Lower leg skin (tissue), 4 donors: ENCODE measurements at regions not wholly inside any gene's neighbourhood (a gene's known extent, or its start where the extent isn't known, plus 50 kb on each side); places are given as distances from the start of the nearest gene placed in this dataset.

ENCODE experiments used
- DNase-seq, 2 donors: peaks; one replicate each; pipeline ENCODE4 v3.0.0-alpha.2; 2019; ENCODE audit warnings: low spot score in 2 of 2
- H3K4me3 ChIP-seq: fragments of 200-600 bp; sonication (generic); 2 replicates; pipeline ENCODE4 v1.5.1; 2017; ENCODE audit warnings: mild to moderate bottlenecking, low read depth; ENCODE audit not compliant: poor library complexity, severe bottlenecking
- CTCF ChIP-seq, 3 donors: fragments of 450-650 bp; IDR thresholded peaks; one replicate each; pipeline ENCODE4 v1.5.1; 2016; ENCODE audit warnings: antibody characterized with exemption in 3 of 3, mild to moderate bottlenecking in 3 of 3, moderate library complexity in 2 of 3
- POLR2A ChIP-seq, 2 donors: fragments of 450-650 bp; IDR thresholded peaks; one replicate each; pipeline ENCODE4 v1.6.1; 2016 to 2017; ENCODE audit warnings: antibody characterized with exemption in 2 of 2, mild to moderate bottlenecking in 1 of 2, moderate library complexity in 1 of 2
- WGBS, 2 donors: methylation state at CpG; one replicate each; pipeline ENCODE4 v1.1.5; 2018; 5-methylcytosine and 5-hydroxymethylcytosine counted together
- intact Hi-C: fragments of 100-400 bp; cut with DNase I; formaldehyde crosslinking; loops from one replicate; pipeline ENCODE4 v1.15.0; 2023; ENCODE audit warnings: low total_unique reads

DNA sequence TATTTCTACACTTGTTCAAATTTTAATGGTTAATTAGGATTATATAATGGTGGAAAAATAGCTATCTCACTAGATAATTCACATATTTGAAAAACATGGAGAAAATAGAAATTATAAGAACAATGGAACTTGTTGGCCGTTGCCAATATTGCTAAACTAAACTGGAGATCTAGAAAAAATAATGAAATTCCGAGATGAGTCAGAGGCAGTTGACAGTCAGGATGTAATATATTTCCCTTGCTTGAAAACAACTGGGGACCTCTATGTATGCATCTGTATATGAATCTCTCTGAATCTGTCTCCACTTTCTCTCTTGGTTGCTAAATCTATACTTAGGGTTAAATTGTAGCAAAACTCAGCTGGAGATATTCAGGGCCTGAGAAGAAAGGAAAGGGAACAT, 1108.2 kb upstream of the GJE1 start:
- TF ChIP-seq POLR2A (IDR thresholded peaks at IDR 0.05) (no peak), CTCF (IDR thresholded peaks at IDR 0.05) (no peak)
- no peak overlapping the region for H3K4me3 ChIP-seq
- WGBS, 2 donors: 81 to 88% methylated on average over 2 of the region's 2 CpGs
- DNase-seq: no peak
- intact Hi-C loops: no loop called here

DNA sequence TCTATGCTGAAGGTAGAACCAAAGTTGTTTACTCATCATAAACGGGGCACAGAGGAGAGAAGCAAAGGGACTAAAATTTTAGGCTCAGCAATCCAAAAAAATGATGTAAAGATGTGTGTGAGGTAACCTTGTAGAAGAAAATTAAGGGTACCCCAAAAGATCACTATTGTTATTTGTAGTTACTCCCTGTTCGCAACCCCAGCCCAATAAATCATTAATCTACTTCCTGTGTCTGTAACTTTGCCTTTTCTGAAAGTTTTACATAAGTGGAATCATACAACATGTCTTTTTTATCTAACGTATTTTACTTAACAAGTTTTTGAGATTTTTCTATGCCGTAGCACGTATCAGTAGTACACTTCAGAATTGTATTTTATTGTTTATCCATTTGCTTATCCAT, 1114.8 kb upstream of the GJE1 start:
- no peak overlapping the region for H3K4me3 ChIP-seq
- WGBS, 2 donors: 90 to 91% methylated on average over 5 of the region's 5 CpGs
- intact Hi-C loops: no loop called here
- DNase-seq: no peak
- TF ChIP-seq POLR2A (IDR thresholded peaks at IDR 0.05) (no peak), CTCF (IDR thresholded peaks at IDR 0.05) (no peak)

- no peak overlapping the region for H3K4me3 ChIP-seq
- 66 to 73% methylated on average over 2 of the region's 2 CpGs for WGBS, 2 donors
- no peak for TF ChIP-seq POLR2A (IDR thresholded peaks at IDR 0.05)
- TF ChIP-seq CTCF (IDR thresholded peaks at IDR 0.05): no peak
- no peak for DNase-seq
- intact Hi-C loops: no loop called here
These were observed 1131.8 kb upstream of the GJE1 start for GRCh38 chr6:141000917-141001316.

DNA sequence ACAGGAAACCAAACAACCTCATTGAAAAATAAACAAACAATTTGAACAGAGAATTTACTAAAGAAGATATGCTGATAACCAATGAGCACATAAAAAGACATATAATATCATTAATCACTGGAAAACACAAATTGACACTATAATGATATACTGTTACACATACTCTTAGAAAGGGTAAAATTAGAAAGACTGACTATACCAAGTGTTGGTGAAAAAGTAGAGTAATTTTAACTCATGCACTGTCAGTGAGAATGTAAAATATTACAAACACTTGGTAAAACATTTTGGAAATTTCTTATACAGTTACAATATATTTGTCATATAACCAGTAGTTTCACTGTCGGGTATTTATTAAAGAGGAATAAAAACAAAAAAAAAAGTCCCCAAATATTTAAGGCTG, 1139.2 kb upstream of the GJE1 start:
- TF ChIP-seq CTCF (IDR thresholded peaks at IDR 0.05) (no peak), POLR2A (IDR thresholded peaks at IDR 0.05) (no peak)
- intact Hi-C loops: no loop called here

DNA sequence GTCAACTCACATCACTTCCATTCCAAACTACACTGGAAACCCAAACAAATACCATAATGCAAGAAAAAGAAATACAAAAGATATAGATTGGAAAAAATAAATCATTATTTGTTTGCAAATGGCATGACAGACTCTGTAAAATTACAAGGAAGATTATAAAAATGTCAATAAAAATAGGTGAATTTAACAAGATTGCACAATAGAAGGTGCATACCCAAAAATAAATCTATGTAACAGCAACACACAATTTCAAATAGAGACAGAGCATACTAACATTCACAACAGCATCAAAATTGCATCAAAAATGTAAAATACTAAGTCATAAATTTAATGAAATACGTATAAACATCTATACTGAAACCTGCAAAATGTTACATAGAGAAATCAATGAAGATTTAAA, 1140.0 kb upstream of the GJE1 start:
- TF ChIP-seq CTCF (IDR thresholded peaks at IDR 0.05) (no peak), POLR2A (IDR thresholded peaks at IDR 0.05) (no peak)
- H3K4me3 ChIP-seq: no peak overlapping the region
- DNase-seq: no peak
- intact Hi-C loops: no loop called here
- WGBS, 2 donors: 92 to 96% methylated on average over 1 of the region's 1 CpG

More for the DNA sequence above, 1139.2 kb upstream of the GJE1 start:
- WGBS, 2 donors: 95 to 96% methylated on average over 1 of the region's 1 CpG
- DNase-seq: no peak
- H3K4me3 ChIP-seq: no peak overlapping the region

DNA sequence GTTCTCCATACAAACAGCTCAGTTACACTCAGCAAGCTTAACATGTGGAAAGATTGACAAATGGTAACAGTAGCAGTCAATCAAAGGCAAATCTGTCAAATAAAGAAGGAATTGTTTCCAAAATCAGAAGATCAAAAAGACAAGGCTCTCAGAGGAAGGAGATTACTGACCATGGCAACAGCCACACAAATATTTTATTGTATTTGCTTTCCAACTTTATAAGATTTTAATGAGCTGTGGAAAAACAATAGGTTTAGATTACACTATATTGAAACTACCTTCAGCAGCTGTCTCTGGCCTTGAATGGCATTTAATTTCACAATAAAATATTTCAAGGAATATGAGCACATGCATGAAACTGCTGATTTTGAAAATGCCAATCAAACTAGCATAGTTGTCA, 1143.9 kb upstream of the GJE1 start:
- H3K4me3 ChIP-seq: no peak overlapping the region
- TF ChIP-seq CTCF (IDR thresholded peaks at IDR 0.05) (no peak), POLR2A (IDR thresholded peaks at IDR 0.05) (no peak)
- DNase-seq: no peak
- intact Hi-C loops: no loop called here
